ENCODE measurements at regions not wholly inside any gene's neighbourhood (a gene's known extent, or its start where the extent isn't known, plus 50 kb on each side); places are given as distances from the start of the nearest gene placed in this dataset.

DNA sequence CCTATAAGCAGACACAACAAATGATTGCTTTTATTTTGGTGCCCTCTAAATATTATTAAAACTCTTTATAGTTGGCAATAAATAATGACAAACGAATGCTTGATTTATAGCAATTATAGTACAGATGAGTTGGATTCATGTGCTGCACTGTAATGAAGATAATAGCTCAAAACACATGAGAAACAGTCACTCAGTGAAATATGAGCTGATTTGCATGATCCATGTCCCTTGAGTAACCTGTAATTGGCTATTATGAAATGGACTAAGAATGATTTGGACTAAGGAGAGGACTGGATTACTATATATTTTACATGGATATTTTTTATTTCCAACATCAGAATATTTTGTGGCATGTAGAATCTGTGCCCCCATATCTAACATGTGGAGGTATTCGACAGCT, 365.6 kb upstream of the UBE2E3 start:
- BruUV-seq (replicated peaks), result no TSS peak
- Histone ChIP-seq H2BK20ac (ENCODE audit: low read depth, low read length) (no peak overlapping the region), H3K9ac (ENCODE audit: low read depth, low read length) (no peak overlapping the region), H4K5ac (ENCODE audit: low read depth, low read length) (no peak overlapping the region), H3K9me3 (ENCODE audit: control insufficient read depth, insufficient read depth, low read length) (no peaks in the 10 kb centered on the region), H3K4me3 (ENCODE audit: insufficient read depth, low read depth, low read length) (no peak overlapping the region), H3K14ac (replicated peaks; ENCODE audit: low read depth, low read length) (no peak overlapping the region), H2BK15ac (ENCODE audit: low read depth, low read length) (no peak overlapping the region), H2AK9ac (replicated peaks; ENCODE audit: low read depth, low read length, poor library complexity) (no peak overlapping the region), H2AK5ac (ENCODE audit: low read depth, low read length) (no peak overlapping the region), H3K4ac (ENCODE audit: low read depth, low read length) (no peak overlapping the region), H3K27me3 (ENCODE audit: control insufficient read depth, insufficient read depth, low read length) (no peaks in the 10 kb centered on the region), H3K9me1 (ENCODE audit: insufficient read depth, low read length) (no peaks in the 10 kb centered on the region), H3K56ac (ENCODE audit: extremely low read depth, insufficient read depth, low read length) (no peak overlapping the region), H2AFZ (replicated peaks; ENCODE audit: low read length, poor library complexity) (no peak overlapping the region), H2BK120ac (ENCODE audit: low read depth, low read length) (no peak overlapping the region), H3K23ac (ENCODE audit: low read depth, low read length) (no peak overlapping the region), H2BK5ac (ENCODE audit: low read depth, low read length, poor library complexity, severe bottlenecking) (no peak overlapping the region), H3K4me2 (ENCODE audit: low read depth, low read length) (no peak overlapping the region), H4K8ac (ENCODE audit: low read depth in 2 of 2, low read length in 2 of 2) (no peak overlapping the region), H4K91ac (ENCODE audit: insufficient read depth, low read depth, low read length) (no peak overlapping the region), H4K20me1 (ENCODE audit: insufficient read depth, low read length) (no peaks in the 10 kb centered on the region), H3K18ac (ENCODE audit: low read depth, low read length) (no peak overlapping the region), H3K36me3 (ENCODE audit: control insufficient read depth, insufficient read depth, low read length) (no peaks in the 10 kb centered on the region), H3K27ac (ENCODE audit: insufficient read depth, low read length) (no peak overlapping the region), H3K4me1 (ENCODE audit: control insufficient read depth, insufficient read depth, low read length) (no peaks in the 10 kb centered on the region), H3K79me1 (ENCODE audit: low read depth in 1 of 2, low read length in 2 of 2) (no peaks in the 10 kb centered on the region)
- dilution Hi-C loops (cut with HindIII; ENCODE audit: low sequenced_read_pairs, unreplicated experiment) (no loop called here), in situ Hi-C loops (cut with MboI; ENCODE audit: low sequenced_read_pairs) (no loop called here), intact Hi-C loops (cut with micrococcal nuclease) (no loop called here)
- ATAC-seq (ENCODE audit: low read depth) (no peak), DNase-seq (no peak)
- ChIA-PET CTCF (no interaction called here), POLR2A (ENCODE audit: unreplicated experiment) (no interaction called here)
- TF ChIP-seq MAFK (IDR thresholded peaks at IDR 0.05; ENCODE audit: low read depth, low read length) (no peak), RCOR1 (IDR thresholded peaks at IDR 0.05; ENCODE audit: insufficient replicate concordance, low read length) (no peak), MXI1 (IDR thresholded peaks at IDR 0.05; ENCODE audit: borderline replicate concordance, low read depth, low read length) (no peak), FOS (IDR thresholded peaks at IDR 0.05; ENCODE audit: low read depth, low read length) (no peak), POLR2A (IDR thresholded peaks at IDR 0.05; ENCODE audit: low read depth, low read length) (no peak), RFX5 (IDR thresholded peaks at IDR 0.05; ENCODE audit: low read depth, low read length) (no peak), CHD1 (IDR thresholded peaks at IDR 0.05; ENCODE audit: low read depth, low read length) (no peak), NFE2L2 (IDR thresholded peaks at IDR 0.05; ENCODE audit: low read depth, low read length) (no peak), SMC3 (IDR thresholded peaks at IDR 0.05; ENCODE audit: low read depth, low read length) (no peak), RAD21 (IDR thresholded peaks at IDR 0.05; ENCODE audit: low read length) (no peak), BHLHE40 (IDR thresholded peaks at IDR 0.05; ENCODE audit: low read depth, low read length) (no peak), CEBPB (IDR thresholded peaks at IDR 0.05; ENCODE audit: low read depth, low read length) (no peak), MAZ (IDR thresholded peaks at IDR 0.05; ENCODE audit: borderline replicate concordance, low read depth, low read length) (no peak)
- TF ChIP-seq, protein P1, sequence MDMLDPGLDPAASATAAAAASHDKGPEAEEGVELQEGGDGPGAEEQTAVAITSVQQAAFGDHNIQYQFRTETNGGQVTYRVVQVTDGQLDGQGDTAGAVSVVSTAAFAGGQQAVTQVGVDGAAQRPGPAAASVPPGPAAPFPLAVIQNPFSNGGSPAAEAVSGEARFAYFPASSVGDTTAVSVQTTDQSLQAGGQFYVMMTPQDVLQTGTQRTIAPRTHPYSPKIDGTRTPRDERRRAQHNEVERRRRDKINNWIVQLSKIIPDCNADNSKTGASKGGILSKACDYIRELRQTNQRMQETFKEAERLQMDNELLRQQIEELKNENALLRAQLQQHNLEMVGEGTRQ (IDR thresholded peaks at IDR 0.05; ENCODE audit: low read depth, low read length), result no peak
- TF ChIP-seq, protein P2, sequence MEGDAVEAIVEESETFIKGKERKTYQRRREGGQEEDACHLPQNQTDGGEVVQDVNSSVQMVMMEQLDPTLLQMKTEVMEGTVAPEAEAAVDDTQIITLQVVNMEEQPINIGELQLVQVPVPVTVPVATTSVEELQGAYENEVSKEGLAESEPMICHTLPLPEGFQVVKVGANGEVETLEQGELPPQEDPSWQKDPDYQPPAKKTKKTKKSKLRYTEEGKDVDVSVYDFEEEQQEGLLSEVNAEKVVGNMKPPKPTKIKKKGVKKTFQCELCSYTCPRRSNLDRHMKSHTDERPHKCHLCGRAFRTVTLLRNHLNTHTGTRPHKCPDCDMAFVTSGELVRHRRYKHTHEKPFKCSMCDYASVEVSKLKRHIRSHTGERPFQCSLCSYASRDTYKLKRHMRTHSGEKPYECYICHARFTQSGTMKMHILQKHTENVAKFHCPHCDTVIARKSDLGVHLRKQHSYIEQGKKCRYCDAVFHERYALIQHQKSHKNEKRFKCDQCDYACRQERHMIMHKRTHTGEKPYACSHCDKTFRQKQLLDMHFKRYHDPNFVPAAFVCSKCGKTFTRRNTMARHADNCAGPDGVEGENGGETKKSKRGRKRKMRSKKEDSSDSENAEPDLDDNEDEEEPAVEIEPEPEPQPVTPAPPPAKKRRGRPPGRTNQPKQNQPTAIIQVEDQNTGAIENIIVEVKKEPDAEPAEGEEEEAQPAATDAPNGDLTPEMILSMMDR (conservative IDR thresholded peaks at IDR 0.05; ENCODE audit: low read depth, low read length), result no peak
- TF ChIP-seq, protein P3, sequence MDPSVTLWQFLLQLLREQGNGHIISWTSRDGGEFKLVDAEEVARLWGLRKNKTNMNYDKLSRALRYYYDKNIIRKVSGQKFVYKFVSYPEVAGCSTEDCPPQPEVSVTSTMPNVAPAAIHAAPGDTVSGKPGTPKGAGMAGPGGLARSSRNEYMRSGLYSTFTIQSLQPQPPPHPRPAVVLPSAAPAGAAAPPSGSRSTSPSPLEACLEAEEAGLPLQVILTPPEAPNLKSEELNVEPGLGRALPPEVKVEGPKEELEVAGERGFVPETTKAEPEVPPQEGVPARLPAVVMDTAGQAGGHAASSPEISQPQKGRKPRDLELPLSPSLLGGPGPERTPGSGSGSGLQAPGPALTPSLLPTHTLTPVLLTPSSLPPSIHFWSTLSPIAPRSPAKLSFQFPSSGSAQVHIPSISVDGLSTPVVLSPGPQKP (IDR thresholded peaks at IDR 0.05; ENCODE audit: borderline replicate concordance, low read depth, low read length), result no peak
- no CpG with 5 or more reads among the region's 2 CpGs for WGBS, 2 experiments (ENCODE audit: extremely low coverage in 2 of 2, insufficient read length in 1 of 2)
